Hepatocyte (in vitro differentiated cells): ENCODE measurements at regions not wholly inside any gene's neighbourhood (a gene's known extent, or its start where the extent isn't known, plus 50 kb on each side); places are given as distances from the start of the nearest gene placed in this dataset.

ENCODE experiments used
- EZH2 ChIP-seq: fragments of 200-600 bp; sonication (generic); IDR thresholded peaks from 2 replicates; pipeline ENCODE4 v1.6.1; 2016; ENCODE audit warnings: antibody characterized with exemption, mild to moderate bottlenecking, borderline replicate concordance
- TF ChIP-seq, protein P1 (sequence below): fragments of 200-600 bp; sonication (generic); IDR thresholded peaks from 2 replicates; pipeline ENCODE4 v1.5.1; 2016; ENCODE audit warnings: antibody characterized with exemption, mild to moderate bottlenecking; ENCODE audit not compliant: poor library complexity

DNA sequence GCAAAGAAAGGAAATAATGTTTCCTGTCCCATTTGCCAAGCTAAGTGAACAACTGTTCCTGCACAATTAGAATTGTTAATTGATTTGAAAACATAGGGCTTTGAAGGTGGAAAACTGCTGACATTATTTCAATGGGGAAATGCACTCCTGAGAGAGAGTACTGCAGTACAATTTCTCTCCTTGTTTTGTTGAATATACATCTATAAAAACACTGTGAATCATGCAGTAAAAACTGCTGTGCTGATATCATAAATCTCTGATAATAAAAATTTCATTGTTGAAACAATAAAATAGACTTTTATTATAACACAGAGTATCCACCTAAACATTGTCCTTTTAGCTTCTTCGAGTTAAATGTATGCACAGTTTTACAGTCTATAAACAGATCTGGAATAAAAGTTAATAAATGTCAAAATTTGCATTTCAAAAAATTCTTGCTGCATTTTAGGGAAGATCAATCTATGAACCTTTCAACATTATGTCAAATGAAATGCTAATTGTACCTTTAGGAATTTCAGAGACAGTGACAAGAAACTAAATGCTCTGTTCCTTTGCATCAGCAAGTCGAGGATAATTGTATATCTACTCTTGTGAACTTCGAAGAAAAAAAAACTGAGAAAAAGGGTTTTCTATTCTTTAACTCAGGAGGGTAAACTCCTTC, 328.2 kb upstream of the DACH1 start:
- TF ChIP-seq, protein P1, sequence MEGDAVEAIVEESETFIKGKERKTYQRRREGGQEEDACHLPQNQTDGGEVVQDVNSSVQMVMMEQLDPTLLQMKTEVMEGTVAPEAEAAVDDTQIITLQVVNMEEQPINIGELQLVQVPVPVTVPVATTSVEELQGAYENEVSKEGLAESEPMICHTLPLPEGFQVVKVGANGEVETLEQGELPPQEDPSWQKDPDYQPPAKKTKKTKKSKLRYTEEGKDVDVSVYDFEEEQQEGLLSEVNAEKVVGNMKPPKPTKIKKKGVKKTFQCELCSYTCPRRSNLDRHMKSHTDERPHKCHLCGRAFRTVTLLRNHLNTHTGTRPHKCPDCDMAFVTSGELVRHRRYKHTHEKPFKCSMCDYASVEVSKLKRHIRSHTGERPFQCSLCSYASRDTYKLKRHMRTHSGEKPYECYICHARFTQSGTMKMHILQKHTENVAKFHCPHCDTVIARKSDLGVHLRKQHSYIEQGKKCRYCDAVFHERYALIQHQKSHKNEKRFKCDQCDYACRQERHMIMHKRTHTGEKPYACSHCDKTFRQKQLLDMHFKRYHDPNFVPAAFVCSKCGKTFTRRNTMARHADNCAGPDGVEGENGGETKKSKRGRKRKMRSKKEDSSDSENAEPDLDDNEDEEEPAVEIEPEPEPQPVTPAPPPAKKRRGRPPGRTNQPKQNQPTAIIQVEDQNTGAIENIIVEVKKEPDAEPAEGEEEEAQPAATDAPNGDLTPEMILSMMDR, result no peak
- no peak for TF ChIP-seq EZH2
